ENCODE measurements at regions not wholly inside any gene's neighbourhood (a gene's known extent, or its start where the extent isn't known, plus 50 kb on each side); places are given as distances from the start of the nearest gene placed in this dataset.

GRCh38 chr3:29022976-29023375 is 257.9 kb upstream of the RBMS3 start:
- TF ChIP-seq CTCF (IDR thresholded peaks at IDR 0.05), result no peak
- no peak for TF ChIP-seq EP300 (IDR thresholded peaks at IDR 0.05; ENCODE audit: low read depth)
- no peak for TF ChIP-seq POLR2A (IDR thresholded peaks at IDR 0.05)

All from transverse colon (tissue), 3 donors.